Stomach (tissue), 8 donors: ENCODE measurements at regions not wholly inside any gene's neighbourhood (a gene's known extent, or its start where the extent isn't known, plus 50 kb on each side); places are given as distances from the start of the nearest gene placed in this dataset.

Experiments used
- DNase-seq, 2 donors: peaks; one replicate each; pipeline versions ENCODE4 v3.0.0 to v3.0.0-alpha.2; 2013 to 2019
- H3K27ac ChIP-seq, 5 donors: fragments of 200-600 bp in 4 of 5; sonication (generic) in 4 of 5; one replicate each; pipeline ENCODE4 v1.5.1; 2013 to 2019; ENCODE audit warnings: mild to moderate bottlenecking in 1 of 5, moderate library complexity in 1 of 5
- H3K27me3 ChIP-seq, 3 donors: fragments of 200-600 bp; sonication (generic); one replicate each; pipeline ENCODE4 v1.5.1; 2017 to 2019; ENCODE audit warnings: mixed run types in 1 of 3
- H3K36me3 ChIP-seq, 4 donors: fragments of 200-600 bp; sonication (generic); 1 replicate in 3 of 4; 2 replicates in 1 of 4; pipeline ENCODE4 v1.5.1; 2016 to 2019
- H3K4me1 ChIP-seq, 4 donors: fragments of 200-600 bp; sonication (generic); one replicate each; pipeline ENCODE4 v1.5.1; 2016 to 2019
- H3K4me3 ChIP-seq, 4 donors: fragments of 200-600 bp; sonication (generic) in 3 of 4; one replicate each; pipeline ENCODE4 v1.5.1; 2016 to 2019; ENCODE audit warnings: mild to moderate bottlenecking in 1 of 4
- H3K9me3 ChIP-seq, 4 donors: fragments of 200-600 bp; sonication (generic); one replicate each; pipeline ENCODE4 v1.5.1; 2016 to 2019
- CTCF ChIP-seq, 7 experiments: fragments of 450-650 bp in 4 of 7; fragments of 200-600 bp in 3 of 7; sonication (generic) in 3 of 7; IDR thresholded peaks; one replicate each; pipeline ENCODE4 v1.5.1; 2016 to 2019; ENCODE audit warnings: antibody characterized with exemption in 7 of 7, control low read depth in 2 of 7, mild to moderate bottlenecking in 1 of 7
- EP300 ChIP-seq: sonication (generic); formaldehyde crosslinking; IDR thresholded peaks from one replicate; pipeline ENCODE4 v1.6.1; 2017; ENCODE audit warnings: antibody characterized with exemption
- POLR2A ChIP-seq, 4 donors: fragments of 450-650 bp; IDR thresholded peaks; one replicate each; pipeline ENCODE4 v1.6.1; 2016; ENCODE audit warnings: antibody characterized with exemption in 4 of 4, control low read depth in 2 of 4, mild to moderate bottlenecking in 1 of 4, moderate library complexity in 1 of 4
- POLR2AphosphoS5 ChIP-seq, 3 donors: sonication (generic); formaldehyde crosslinking; IDR thresholded peaks; one replicate each; pipeline ENCODE4 v1.6.1; 2016; ENCODE audit warnings: antibody characterized with exemption in 3 of 3
- WGBS, 5 donors: extraction: QIAGEN DNeasy Blood & Tissue Kit in 3 of 5; methylation state at CpG; one replicate each; pipeline versions ENCODE4 v1.1.5 to v1.1.7; 2013 to 2018; 5-methylcytosine and 5-hydroxymethylcytosine counted together
- intact Hi-C: fragments of 100-400 bp; cut with DNase I; formaldehyde crosslinking; loops from one replicate; pipeline ENCODE4 v1.15.1; 2023; ENCODE audit warnings: low total_unique reads
- donor health status: healthy with polysubstance abuse.
- donor health status: Bipolar disorder and iron deficiency.
- donor health status: healthy.

- no peaks in the 10 kb centered on the region for H3K4me1 ChIP-seq
- 78 to 87% (median 79%) methylated on average over 4 of the region's 4 CpGs for WGBS, 5 donors
- H3K4me3 ChIP-seq = peak overlapping the region in 1 of 4 donors; percentile 10
- no peak for TF ChIP-seq CTCF (IDR thresholded peaks at IDR 0.05)
- TF ChIP-seq POLR2A (IDR thresholded peaks at IDR 0.05) = no peak
- TF ChIP-seq POLR2AphosphoS5 (IDR thresholded peaks at IDR 0.05) = no peak
- TF ChIP-seq EP300 = no peak
- intact Hi-C loops = no loop called here
- no peaks in the 10 kb centered on the region for H3K27me3 ChIP-seq
- H3K36me3 ChIP-seq = no peaks in the 10 kb centered on the region
- no peaks in the 10 kb centered on the region for H3K9me3 ChIP-seq
- no peak for DNase-seq
- H3K27ac ChIP-seq = no peak overlapping the region
These were observed 130.6 kb upstream of the MDM1 start for GRCh38 chr12:68462803-68463202.

GRCh38 chr12:68465227-68465626 lies 133.1 kb upstream of the MDM1 start:
- TF ChIP-seq CTCF (IDR thresholded peaks at IDR 0.05) (no peak), EP300 (no peak), POLR2A (IDR thresholded peaks at IDR 0.05) (no peak), POLR2AphosphoS5 (IDR thresholded peaks at IDR 0.05) (no peak)

GRCh38 chr12:68467514-68467913 lies 135.4 kb upstream of the MDM1 start:
- TF ChIP-seq POLR2A (IDR thresholded peaks at IDR 0.05) (no peak), CTCF (IDR thresholded peaks at IDR 0.05) (no peak)
- H3K4me1 ChIP-seq = no peaks in the 10 kb centered on the region
- DNase-seq = no peak
- H3K9me3 ChIP-seq = no peaks in the 10 kb centered on the region
- H3K27ac ChIP-seq = no peak overlapping the region
- H3K27me3 ChIP-seq = no peaks in the 10 kb centered on the region
- H3K4me3 ChIP-seq = no peak overlapping the region
- intact Hi-C loops = no loop called here
- no peaks in the 10 kb centered on the region for H3K36me3 ChIP-seq
- WGBS, 5 donors = 85 to 94% (median 88%) methylated on average over 3 of the region's 3 CpGs

More at GRCh38 chr12:68465227-68465626, 133.1 kb upstream of the MDM1 start:
- intact Hi-C loops = no loop called here
- DNase-seq = no peak
- Histone ChIP-seq H3K36me3 (no peaks in the 10 kb centered on the region), H3K4me1 (no peaks in the 10 kb centered on the region), H3K27me3 (no peaks in the 10 kb centered on the region), H3K9me3 (no peaks in the 10 kb centered on the region), H3K27ac (no peak overlapping the region), H3K4me3 (no peak overlapping the region)
- WGBS, 5 donors = 88 to 97% (median 92%) methylated on average over 2 of the region's 2 CpGs

GRCh38 chr12:68468036-68468435 lies 135.9 kb upstream of the MDM1 start:
- 81 to 99% (median 90%) methylated on average over 2 of the region's 2 CpGs for WGBS, 5 donors
- Histone ChIP-seq H3K27ac (no peak overlapping the region), H3K4me3 (no peak overlapping the region), H3K4me1 (no peaks in the 10 kb centered on the region), H3K9me3 (no peaks in the 10 kb centered on the region), H3K27me3 (no peaks in the 10 kb centered on the region), H3K36me3 (no peaks in the 10 kb centered on the region)
- intact Hi-C loops = no loop called here
- no peak for DNase-seq
- TF ChIP-seq POLR2A (IDR thresholded peaks at IDR 0.05) (no peak), CTCF (IDR thresholded peaks at IDR 0.05) (no peak), EP300 (no peak), POLR2AphosphoS5 (IDR thresholded peaks at IDR 0.05) (no peak)
